Fibroblast of lung (primary cell): ENCODE measurements at regions not wholly inside any gene's neighbourhood (a gene's known extent, or its start where the extent isn't known, plus 50 kb on each side); places are given as distances from the start of the nearest gene placed in this dataset.
A peak's percentile ranks its signal among the peaks of the same experiment; 100 is the strongest.

Experiments used
- DNase-seq, 2 donors: peaks; one replicate each; pipeline versions ENCODE4 v3.0.0 to v3.0.0-alpha.2; 2010; ENCODE audit warnings: low read depth in 2 of 2
- H2AFZ ChIP-seq: 2 replicates; pipeline ENCODE4 v1.5.1; 2012; ENCODE audit warnings: low read length, control low read depth, inconsistent platforms
- H3K27ac ChIP-seq: 2 replicates; pipeline ENCODE4 v1.5.1; 2011; ENCODE audit warnings: low read length, control low read depth; ENCODE audit not compliant: insufficient read depth
- H3K27me3 ChIP-seq: 2 replicates; pipeline ENCODE4 v1.5.1; 2011; ENCODE audit warnings: mild to moderate bottlenecking, low read length; ENCODE audit not compliant: control insufficient read depth, insufficient read depth
- H3K36me3 ChIP-seq: 2 replicates; pipeline ENCODE4 v1.5.1; 2011; ENCODE audit warnings: low read length; ENCODE audit not compliant: control insufficient read depth, insufficient read depth
- H3K4me1 ChIP-seq: 2 replicates; pipeline ENCODE4 v1.5.1; 2011; ENCODE audit warnings: low read length; ENCODE audit not compliant: control insufficient read depth, insufficient read depth; ENCODE audit errors: extremely low read depth
- H3K4me2 ChIP-seq: 2 replicates; pipeline ENCODE4 v1.5.1; 2011; ENCODE audit warnings: low read length, control low read depth; ENCODE audit not compliant: insufficient read depth; ENCODE audit errors: extremely low read depth
- H3K4me3 ChIP-seq, 4 experiments: fragments of 200-600 bp in 1 of 4; sonication (generic) in 1 of 4; replicated peaks in 1 of 4; 2 replicates each; pipeline ENCODE4 v1.5.1; 2011 to 2016; ENCODE audit warnings: low read length in 4 of 4, low read depth in 3 of 4, mild to moderate bottlenecking in 3 of 4, control low read depth in 2 of 4, inconsistent platforms in 1 of 4, mixed read lengths in 1 of 4; ENCODE audit not compliant: insufficient read depth in 1 of 4; ENCODE audit errors: control extremely low read depth in 1 of 4
- H3K79me2 ChIP-seq: 2 replicates; pipeline ENCODE4 v1.5.1; 2012; ENCODE audit warnings: mild to moderate bottlenecking, low read length, inconsistent platforms; ENCODE audit not compliant: control insufficient read depth, insufficient read depth
- H3K9ac ChIP-seq: 2 replicates; pipeline ENCODE4 v1.5.1; 2011; ENCODE audit warnings: mild to moderate bottlenecking, low read length, control low read depth; ENCODE audit not compliant: insufficient read depth
- H3K9me3 ChIP-seq: 2 replicates; pipeline ENCODE4 v1.5.1; 2012; ENCODE audit warnings: low read depth, low read length; ENCODE audit not compliant: control insufficient read depth, insufficient read depth
- H4K20me1 ChIP-seq: 2 replicates; pipeline ENCODE4 v1.5.1; 2011; ENCODE audit warnings: low read length; ENCODE audit not compliant: control insufficient read depth, insufficient read depth; ENCODE audit errors: extremely low read depth
- EZH2 ChIP-seq: IDR thresholded peaks from 2 replicates; pipeline ENCODE4 v1.5.1; 2012; ENCODE audit warnings: low read length, control low read depth, mild to moderate bottlenecking; ENCODE audit errors: missing control alignments
- TF ChIP-seq, protein P1 (sequence below), 2 donors: IDR thresholded peaks in 1 of 2; conservative IDR thresholded peaks in 1 of 2; 1 replicate in 1 of 2; 2 replicates in 1 of 2; pipeline ENCODE4 v1.5.1; 2011 to 2012; ENCODE audit warnings: low read length in 2 of 2, control low read depth in 1 of 2, inconsistent platforms in 1 of 2, low read depth in 1 of 2, mild to moderate bottlenecking in 1 of 2

DNA sequence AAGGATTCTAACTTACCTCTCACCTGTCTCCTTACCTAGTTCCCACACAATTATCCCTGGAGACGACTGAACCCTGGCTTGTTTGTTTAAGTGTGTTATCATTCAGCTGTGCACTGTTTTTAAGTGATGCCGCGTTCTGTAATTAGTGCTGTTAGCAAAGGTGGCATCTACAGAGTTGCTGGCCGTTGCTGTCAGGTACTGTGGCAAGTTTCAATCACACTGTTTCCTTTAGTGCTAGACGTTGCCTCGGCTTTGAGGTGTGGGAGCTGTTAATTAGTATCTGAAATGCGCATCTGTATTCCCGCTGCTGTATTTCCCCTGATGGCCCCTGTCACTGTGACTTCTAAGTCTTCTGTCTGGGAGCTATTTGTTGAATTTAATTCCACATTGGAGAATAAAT is 193.8 kb upstream of the GAS1 start:
- Histone ChIP-seq H3K9me3 (no peaks in the 10 kb centered on the region), H3K4me3 (no peak overlapping the region), H3K4me2 (no peak overlapping the region), H4K20me1 (no peaks in the 10 kb centered on the region), H3K27ac (no peak overlapping the region), H3K27me3 (no peaks in the 10 kb centered on the region), H3K36me3 (no peaks in the 10 kb centered on the region), H3K9ac (no peak overlapping the region), H3K4me1 (no peaks in the 10 kb centered on the region), H3K79me2 (no peaks in the 10 kb centered on the region), H2AFZ (no peak overlapping the region)
- no peak for DNase-seq
- TF ChIP-seq, protein P1, sequence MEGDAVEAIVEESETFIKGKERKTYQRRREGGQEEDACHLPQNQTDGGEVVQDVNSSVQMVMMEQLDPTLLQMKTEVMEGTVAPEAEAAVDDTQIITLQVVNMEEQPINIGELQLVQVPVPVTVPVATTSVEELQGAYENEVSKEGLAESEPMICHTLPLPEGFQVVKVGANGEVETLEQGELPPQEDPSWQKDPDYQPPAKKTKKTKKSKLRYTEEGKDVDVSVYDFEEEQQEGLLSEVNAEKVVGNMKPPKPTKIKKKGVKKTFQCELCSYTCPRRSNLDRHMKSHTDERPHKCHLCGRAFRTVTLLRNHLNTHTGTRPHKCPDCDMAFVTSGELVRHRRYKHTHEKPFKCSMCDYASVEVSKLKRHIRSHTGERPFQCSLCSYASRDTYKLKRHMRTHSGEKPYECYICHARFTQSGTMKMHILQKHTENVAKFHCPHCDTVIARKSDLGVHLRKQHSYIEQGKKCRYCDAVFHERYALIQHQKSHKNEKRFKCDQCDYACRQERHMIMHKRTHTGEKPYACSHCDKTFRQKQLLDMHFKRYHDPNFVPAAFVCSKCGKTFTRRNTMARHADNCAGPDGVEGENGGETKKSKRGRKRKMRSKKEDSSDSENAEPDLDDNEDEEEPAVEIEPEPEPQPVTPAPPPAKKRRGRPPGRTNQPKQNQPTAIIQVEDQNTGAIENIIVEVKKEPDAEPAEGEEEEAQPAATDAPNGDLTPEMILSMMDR (conservative IDR thresholded peaks at IDR 0.05 in 1 of 2, IDR thresholded peaks at IDR 0.05 in 1 of 2; ENCODE audit: low read depth in 1 of 2, low read length in 2 of 2) = no peak
- no peak for TF ChIP-seq EZH2

DNA sequence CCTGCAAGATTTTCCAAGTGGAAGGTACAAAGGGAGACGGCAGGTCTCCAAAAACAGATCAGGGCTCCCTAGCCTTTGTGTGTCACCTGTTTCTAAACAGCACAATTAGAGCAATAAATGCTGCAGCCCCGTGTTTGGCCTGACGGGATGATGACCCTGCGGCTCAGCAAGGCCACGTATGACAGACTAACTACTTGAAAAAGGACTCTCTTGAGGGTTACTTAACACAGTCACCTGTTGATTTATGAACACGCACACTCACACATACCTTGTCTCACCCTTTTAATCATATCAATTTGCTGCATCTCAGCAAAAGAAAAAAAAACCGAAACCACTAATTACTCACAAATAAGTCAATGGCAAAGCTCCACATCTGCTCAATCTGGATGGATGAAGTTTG is 199.6 kb upstream of the GAS1 start:
- no peaks in the 10 kb centered on the region for H3K36me3 ChIP-seq
- H3K27ac ChIP-seq = no peak overlapping the region
- H3K27me3 ChIP-seq = no peaks in the 10 kb centered on the region
- H3K4me2 ChIP-seq = no peak overlapping the region
- no peaks in the 10 kb centered on the region for H3K9me3 ChIP-seq
- peaks cover 5% of the 10 kb centered on the region for H3K4me1 ChIP-seq
- H2AFZ ChIP-seq = no peak overlapping the region
- no peak overlapping the region for H3K4me3 ChIP-seq
- TF ChIP-seq EZH2 = no peak
- TF ChIP-seq, protein P1 (conservative IDR thresholded peaks at IDR 0.05 in 1 of 2, IDR thresholded peaks at IDR 0.05 in 1 of 2; ENCODE audit: low read depth in 1 of 2, low read length in 2 of 2) = no peak
- DNase-seq = no peak
- H3K9ac ChIP-seq = no peak overlapping the region
- no peaks in the 10 kb centered on the region for H4K20me1 ChIP-seq
- no peaks in the 10 kb centered on the region for H3K79me2 ChIP-seq

DNA sequence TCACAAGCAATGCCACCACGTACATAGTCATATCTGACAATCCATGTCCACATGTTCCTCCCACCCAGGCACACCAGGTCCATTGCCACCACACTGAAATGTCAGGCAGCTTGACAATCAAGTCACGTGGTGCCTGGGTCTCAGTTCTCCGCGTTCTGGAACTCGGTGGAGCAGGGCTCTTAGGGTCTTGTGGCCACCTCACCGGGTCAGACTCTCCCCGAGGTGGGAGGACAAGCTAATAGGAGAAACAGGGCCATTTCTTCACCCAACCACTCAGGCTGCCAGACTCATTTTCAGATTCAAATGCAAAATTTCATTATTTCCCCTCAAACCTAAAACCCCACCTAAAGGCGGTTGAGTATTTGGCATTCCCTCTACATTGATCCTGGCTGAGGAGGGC is 200.5 kb upstream of the GAS1 start:
- Histone ChIP-seq H4K20me1 (no peaks in the 10 kb centered on the region), H3K27ac (peak overlapping the region; percentile 88), H3K4me3 (peak overlapping the region in 1 of 4 experiments; percentile 51), H3K79me2 (no peaks in the 10 kb centered on the region), H3K9me3 (no peaks in the 10 kb centered on the region), H3K9ac (peak overlapping the region; percentile 79), H3K27me3 (no peaks in the 10 kb centered on the region), H2AFZ (peak overlapping the region; percentile 62), H3K36me3 (no peaks in the 10 kb centered on the region), H3K4me1 (peaks cover 5% of the 10 kb centered on the region), H3K4me2 (peak overlapping the region; percentile 9)
- TF ChIP-seq, protein P1 (conservative IDR thresholded peaks at IDR 0.05 in 1 of 2, IDR thresholded peaks at IDR 0.05 in 1 of 2; ENCODE audit: low read depth in 1 of 2, low read length in 2 of 2) = no peak
- no peak for TF ChIP-seq EZH2
- DNase-seq = no peak
